HG02798 (cell line): ENCODE measurements at regions not wholly inside any gene's neighbourhood (a gene's known extent, or its start where the extent isn't known, plus 50 kb on each side); places are given as distances from the start of the nearest gene placed in this dataset.

ENCODE experiments used
- ATAC-seq: cut with Tn5 transposase; IDR thresholded peaks from one replicate; pipeline ENCODE4 v1.9.1; 2021; ENCODE audit warnings: mild to moderate bottlenecking; ENCODE audit not compliant: unreplicated experiment, poor library complexity

DNA sequence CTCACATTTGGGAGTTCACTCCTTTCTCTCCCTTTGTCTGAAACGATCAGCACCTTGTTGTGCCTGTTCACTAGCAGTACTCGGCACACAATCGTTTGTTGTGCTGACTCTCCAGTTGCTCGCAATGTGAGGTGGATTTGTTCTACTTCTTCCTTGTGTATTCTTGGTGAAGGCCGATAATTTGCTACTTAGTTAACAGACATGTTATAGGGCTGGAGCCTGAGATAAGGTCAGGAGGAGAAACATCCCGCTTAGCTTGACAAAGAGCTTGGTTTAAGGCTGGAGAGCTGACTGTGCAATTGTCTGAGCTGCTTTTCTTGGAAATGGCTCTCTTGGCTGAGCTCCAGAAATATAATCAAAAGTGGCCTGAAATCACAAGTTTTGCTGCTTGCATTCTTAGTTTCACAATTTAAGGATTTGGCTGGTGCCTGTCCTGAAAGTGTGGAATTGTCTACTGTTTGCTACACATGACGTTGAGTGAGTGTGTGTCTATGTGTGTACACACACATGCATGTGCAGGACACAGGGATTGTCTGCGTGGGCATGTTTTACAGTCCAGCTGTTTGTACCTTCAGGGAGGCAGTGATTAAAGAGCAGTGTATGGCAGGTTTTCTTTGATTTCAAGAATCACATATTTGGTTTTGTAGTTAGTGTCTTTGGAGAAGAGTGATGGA lies 77.7 kb downstream of the ARF6 start:
- ATAC-seq: peak; percentile 16

DNA sequence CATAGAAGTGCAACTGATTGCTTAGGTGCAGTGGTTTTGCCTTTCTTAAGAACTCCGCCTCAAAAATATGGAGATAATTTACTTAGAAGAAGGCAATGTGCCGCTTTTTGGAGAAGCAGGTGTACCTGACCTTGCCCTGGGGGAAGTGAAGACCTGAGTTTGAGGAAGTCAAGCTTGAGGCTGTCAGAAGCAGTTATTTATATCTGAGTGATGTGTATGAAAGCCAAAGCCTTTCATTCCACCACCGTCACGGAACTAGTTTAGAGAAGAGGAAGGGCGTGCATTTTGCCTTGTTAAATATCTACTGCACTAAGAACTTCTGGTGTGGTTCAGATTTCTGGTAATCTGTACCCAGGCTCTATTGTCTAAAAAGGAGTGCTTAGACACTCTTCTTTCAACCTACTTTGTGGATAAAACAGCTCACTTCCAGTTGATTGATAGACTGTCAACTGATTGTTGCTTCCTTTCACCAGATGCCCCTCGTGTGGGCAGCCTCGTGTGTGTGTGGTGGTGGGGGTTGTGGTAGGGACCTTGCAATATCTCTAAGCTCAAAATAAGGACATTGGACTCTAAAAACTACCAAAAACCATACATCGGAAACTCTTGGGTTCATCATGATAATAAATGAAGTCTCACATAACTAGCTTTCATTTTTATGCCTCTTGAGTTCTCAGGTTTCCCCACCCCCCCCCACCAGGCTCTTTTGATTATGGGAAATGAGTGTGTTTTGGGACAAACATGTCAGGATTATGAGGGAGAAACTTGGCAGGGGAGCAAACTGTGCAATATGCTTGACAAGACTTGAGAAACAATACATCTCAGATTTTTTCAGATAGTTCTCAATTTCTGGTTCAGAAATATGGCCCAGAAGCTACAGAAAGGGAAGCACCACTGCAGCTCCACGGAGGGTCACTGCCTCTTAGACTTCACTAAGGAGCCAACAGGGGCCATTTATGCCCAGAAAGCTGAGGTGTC lies 78.6 kb downstream of the ARF6 start:
- peak; percentile 92 for ATAC-seq

DNA sequence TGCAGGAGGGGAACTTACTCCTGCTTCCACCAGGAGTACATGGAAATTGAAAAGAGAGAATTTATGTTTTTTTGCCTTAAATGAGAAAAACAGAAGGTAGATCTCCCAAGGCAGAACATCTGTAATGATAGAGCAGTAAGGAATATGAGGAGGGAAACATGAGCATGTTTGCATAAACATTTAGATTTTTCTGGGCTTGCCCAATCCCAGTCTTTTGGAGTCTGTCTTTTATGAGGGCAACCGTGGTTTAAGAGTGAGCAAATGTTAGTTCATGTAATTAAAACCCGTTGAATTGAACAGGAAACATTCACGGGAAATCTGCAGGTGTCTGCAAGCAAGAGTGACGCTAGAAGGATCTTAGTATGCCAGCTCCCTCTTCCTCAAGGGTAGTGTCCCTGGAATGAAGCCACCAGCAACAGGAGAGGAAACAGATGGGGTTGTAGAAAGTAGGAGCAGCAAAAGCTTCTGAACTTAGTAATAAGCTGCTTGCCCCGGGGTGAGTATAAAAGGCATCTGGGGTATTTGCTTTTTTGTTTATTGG lies 79.3 kb downstream of the ARF6 start:
- ATAC-seq: no peak

DNA sequence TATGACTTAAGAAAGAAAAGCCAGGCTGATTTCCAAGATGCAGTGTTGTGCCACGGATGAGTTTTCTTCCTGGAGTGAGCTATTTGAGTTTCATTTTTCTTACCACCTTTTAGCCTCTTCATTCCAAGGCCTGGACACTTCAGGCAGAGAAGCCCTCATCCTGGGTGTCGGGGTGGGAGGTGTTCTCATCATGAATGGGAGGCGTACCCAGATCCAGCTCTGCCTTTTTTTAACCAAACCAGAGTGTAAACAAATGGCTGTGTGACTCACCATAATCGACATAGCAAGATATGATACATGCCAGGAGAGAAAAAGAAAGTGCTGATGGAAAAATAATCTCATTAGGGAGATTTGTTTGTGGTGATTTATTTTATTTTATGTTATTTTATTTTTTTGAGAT lies 79.9 kb downstream of the ARF6 start:
- no peak for ATAC-seq

DNA sequence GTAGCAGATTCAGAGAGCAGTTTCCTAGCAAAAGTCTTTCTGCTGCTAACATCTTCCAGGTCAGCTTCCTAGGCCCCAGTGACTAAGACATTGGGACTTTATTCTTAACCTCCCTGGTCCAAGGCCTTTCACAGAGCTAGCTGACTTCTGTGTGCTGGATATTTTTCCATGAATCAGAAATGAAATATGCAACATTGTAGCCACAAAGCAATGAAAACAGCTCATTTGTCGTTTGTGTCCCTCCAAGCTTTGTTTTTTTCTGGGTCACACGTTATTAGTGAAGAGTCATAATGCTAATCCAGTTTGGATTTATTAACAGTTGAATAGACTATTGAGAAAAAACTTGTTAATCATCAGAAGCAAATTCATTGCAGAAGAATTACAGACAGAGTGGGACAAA lies 82.4 kb downstream of the ARF6 start:
- ATAC-seq: no peak

DNA sequence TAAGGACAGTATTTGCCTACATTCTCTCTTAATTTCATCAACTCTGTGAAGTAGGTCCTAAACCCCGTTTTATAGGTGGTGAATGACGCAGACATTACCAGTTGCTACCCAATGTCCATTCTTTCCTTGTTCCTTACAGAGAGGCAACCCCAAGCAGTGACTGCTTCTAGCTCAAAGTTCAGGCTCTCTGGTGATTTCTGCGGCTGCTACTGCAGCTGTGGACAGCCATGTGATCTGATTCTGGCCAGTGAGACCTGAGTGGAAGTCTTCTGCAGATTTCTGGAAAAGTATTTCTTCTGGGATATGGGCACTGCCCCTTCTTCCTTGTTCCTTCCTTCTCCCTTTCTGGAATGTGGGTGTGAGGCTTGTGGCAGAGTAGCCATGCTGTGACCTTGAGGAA lies 82.9 kb downstream of the ARF6 start:
- no peak for ATAC-seq

DNA sequence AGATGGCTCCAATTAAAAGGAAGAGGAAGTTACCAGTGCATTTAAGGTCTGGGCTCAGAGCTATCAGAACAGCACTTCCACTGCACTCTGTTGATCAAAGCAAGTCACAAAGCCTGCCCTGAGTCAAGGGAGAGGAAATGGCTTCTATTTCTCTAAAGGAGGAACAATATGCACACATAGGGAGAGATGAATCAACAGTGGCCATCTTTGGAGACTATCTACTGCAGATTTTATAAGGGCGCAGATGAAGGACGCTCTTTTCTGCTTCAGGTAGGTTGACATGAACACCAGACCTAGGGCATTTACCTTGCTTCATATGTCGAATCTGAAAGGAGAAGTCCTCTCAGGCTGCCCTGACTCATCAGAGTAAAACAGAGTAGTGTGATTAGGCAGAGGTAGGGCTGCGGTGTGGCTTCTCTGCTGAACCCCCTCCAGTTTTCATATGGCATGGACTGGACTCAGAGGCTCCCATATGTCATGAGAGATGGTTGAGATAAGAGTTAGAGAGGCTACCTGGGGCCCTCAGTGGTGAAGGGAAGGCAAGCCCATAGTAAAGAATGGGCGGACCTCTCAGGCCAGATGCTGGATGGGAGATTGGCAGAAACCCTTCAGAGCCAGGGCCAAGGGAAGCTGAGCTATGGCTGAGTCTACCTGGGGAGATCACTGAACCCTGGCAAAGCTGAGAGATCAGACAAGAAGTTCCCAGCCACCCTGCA lies 84.4 kb downstream of the ARF6 start:
- peak; percentile 68 for ATAC-seq

DNA sequence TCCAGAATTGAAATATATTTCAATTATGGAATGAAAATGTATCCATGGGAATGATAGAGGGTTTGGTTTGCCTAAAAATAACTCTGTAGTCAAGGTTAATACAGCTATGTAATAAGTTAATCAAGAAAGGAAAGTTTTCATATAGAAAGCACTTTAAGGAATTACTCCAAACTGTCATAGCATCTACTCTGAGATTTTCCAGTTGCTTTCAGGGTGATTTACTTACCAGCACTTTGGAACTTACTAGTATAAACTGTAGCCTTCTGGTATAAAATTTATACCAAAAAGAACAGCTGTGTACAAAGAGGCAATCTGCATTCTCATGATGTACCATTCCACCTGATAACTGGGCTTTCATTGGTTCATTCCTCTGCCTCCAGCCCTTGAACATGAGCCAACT lies 87.1 kb downstream of the ARF6 start:
- ATAC-seq: no peak

DNA sequence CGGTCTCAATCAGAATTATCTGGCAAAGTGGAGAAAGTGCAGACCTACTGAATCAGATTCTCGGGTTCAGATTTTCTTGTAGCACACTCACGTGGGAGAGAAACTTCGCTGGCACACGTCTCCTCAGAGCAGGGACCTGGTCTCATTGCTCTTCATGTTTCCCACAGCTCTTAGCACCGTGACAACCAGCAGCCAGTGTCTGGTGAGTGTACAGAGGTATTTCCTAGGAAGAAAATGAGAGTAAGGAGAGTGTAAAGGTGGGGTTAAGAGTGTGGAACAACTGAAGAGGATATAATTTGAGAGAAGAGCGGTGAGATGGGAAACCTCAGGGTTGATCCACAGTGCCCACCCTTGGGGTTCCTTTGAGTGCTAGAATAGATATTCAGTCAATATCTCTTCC lies 89.2 kb downstream of the ARF6 start:
- ATAC-seq: no peak

DNA sequence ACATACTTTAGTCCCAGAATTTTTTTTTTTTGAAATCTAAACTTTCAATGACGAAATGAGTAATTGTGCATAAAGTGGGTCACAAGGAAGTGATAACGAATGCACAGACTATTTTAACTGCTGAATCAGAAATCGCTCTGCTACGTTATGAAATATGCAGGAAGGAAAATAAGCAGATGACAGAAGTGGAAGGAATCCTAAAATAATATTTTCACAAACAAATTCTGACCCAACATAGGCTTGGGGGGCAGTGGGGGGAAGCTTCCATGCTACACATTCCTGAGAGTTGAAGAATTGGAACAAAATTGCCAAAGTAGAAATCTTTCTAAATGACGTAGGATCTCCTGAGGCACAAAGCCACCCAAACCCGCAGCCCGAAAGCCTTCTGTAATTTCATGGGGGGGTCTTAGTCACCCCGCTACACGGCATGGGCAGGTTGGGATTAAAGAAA lies 89.6 kb downstream of the ARF6 start:
- ATAC-seq: no peak

DNA sequence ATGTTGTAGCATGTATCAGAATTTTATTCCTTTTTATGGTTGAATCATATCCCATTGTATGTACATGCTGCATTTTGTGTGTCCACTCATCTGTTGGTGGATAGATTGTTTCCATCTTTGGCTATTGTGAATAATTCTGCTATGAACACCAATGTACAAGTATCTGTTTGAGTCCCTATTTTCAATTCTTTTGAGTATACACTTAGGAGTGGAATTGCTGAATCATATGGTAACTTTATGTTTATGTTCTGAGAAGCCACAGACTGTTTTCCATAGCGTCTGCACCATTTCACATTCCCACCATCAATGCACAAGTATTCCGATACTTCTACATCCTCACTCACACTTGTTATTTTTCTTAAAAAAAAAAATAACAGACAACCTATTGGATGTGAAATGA lies 91.5 kb downstream of the ARF6 start:
- ATAC-seq: no peak

DNA sequence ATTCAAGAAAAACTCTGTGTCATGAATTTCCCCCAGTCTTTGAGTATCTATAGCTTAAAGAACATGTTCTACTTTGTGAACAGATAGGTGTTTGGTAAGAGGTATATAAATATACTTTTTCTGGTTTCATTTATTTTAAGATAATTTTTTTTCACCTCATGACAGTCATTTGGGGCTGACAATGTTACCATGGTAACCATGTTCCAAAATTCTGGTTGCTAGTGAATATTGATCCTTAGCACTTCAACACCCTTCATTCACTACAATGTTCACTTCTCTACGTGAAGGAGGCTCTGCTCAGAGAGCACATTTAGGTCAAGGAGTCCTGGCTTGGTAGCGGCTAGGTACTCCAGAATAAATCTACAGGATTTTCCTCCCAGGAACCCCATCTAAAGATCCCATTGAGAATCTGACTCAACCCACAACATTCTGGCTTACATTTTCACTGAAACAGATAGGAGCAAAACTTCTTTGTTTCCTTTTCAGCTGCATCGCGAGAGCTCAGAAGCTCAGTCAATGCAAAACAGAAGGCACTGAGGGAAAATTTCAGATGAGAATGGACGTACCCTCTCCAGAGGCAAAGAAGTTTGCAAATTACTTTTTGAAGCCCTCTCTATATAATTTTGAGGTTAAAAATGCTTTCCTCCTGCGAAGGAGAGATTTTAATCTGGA lies 93.6 kb downstream of the ARF6 start:
- no peak for ATAC-seq

DNA sequence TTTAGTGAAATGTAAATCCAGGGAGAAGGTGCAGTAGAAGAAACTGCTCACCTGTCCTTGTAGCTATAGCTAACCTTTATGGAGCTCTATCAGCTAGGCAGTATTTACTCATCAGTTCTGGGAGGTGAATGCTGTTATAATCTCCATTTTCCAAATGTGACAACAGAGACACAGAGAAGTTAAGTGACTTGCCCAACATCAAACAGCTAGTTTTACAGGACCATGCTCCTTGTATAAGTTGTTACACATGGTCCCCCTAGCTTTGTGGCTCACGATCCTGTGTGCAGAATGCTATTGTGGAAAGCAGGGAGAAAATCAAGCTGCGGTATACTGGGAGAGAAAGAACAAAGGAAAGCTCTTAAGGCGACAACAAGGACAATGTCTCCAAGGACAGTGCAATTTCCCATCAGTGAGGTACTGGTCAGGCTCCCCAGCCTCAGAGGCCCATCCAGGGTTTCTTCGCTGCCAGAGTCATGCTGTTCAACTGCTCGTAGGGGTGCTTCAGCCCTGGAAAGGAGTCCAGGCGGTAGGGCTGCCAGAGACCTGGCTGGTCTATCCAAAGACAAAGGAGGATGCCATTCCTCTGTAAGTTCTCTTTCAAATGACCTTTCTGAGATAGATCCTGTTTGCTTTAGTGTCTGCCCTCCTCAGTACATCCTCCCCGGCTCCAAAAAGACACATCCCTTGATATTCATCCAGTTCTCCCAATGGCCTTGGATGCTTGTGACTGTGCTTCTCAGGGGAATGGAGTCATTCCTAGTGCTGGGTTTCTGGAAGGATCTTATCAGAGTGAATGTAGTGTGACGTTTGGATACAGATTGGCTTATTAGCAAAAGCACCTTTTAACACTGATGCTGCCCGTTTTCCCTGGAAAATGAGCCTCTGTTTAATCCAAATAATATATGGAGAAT lies 95.5 kb downstream of the ARF6 start:
- ATAC-seq: no peak

DNA sequence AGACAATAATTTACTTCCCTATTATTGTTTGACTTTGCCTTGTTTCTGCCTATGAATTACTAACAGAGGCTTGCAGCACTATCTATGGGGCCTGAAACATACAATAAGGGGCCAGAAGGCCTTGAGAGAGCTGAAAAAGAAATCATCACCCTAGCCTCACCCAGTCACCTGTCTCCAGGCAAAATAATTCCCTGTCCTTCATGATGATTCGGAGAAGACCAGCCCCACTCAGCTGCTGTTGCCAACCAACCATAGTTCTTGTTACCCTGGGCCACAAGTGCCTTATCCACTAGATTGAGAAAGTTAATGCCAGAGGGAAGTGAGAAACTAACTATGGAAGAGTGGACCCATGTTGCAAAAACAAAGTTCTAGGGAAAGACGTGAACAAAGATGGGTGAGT lies 97.1 kb downstream of the ARF6 start:
- no peak for ATAC-seq

DNA sequence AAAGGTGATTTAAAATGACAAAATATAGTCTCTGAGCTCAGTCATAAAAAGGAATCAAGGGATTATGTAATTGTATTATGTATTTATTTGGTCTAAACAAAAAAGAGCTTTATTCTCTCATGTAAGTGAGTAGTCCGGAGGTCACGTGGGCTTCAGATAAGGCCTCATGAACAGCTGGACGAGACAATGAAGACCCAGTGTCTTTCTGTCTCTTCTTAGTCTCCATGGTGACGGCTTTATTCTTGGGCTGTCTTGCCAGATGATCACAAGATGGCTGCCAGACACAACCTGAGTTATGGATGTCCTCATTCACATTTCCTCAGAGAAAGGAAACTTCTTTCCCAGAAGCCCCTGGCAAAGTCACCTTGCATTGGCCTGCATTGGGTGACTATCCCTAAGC lies 98.6 kb downstream of the ARF6 start:
- ATAC-seq: no peak

DNA sequence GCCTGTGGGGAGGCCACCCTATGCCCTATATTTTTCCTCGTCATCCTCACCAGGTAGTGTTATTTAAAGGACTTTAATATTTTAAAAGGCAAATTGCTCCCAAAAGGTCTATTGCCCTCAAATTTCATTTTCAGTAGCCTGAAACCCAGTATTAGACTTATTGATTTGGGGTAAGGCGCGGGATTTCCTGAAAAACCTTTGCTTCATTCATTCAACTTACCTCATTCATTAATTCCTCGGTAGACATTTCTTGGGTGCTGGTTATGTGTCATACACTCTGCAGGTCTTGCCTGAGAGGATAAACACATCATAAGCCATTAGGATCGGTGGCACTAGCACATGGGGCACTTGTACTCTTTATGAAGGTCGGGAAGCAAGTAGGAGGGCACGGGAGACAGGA lies 99.2 kb downstream of the ARF6 start:
- ATAC-seq: no peak

DNA sequence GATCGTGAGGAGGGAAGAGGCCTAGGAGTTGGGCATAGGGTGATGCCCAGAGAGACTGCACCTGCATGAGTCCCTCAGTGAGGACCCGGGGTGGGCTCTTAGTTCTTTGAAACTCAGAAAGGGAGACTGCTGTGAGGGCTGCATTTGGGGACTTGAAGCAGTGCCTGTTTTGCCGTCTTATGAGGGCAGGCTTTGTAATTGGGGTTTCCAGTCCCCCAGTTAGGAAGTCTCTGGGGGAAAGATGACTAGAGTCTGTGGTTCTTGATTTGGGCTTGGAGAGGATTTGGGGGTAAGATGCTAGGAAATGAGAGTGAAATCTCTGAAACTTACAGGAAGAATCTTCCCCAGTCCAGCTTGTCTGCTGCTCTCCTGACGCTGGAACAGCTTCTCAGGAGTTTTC lies 99.6 kb downstream of the ARF6 start:
- ATAC-seq: peak; percentile 9

DNA sequence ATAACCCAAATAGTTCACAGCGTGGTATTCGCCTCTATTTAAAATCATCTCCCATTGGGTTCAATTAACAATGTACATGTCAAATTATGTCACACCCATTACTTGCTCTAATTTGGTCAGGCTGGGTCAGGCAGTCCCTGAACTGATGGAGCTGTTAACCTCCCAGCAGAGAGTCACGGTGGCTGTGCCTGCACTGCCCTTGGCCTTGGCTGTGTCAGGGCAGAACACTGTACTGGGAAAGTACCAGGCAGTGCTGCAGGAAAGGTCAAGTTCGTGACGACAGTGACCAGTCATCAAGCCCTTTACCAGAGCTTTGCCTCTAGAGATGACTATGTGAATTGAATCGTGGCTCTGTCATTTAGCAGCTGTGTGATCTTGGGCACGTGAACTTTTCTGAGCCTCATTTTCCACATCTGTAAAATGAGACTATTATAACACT lies 100.0 kb downstream of the ARF6 start:
- peak; percentile 95 for ATAC-seq

DNA sequence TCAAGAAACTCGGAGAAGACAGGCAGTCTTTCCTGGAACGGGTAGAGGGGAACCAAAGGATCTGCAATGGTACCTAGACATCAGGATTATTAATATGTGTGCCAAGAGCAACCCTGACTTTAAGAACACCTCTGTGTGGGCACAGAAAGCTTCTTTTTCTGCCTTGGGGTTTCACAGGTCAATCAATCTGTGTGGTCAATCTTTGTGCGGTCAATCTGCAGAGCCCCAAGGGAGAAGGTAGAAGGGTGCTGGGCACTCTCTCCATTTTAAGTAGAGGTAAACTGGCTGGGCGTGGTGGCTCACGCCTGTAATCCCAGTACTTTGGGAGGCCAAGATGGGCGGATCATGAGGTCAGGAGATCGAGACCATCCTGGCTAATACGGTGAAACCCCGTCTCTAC lies 100.7 kb downstream of the ARF6 start:
- ATAC-seq: no peak
